HS-27A (cell line): ENCODE measurements at regions not wholly inside any gene's neighbourhood (a gene's known extent, or its start where the extent isn't known, plus 50 kb on each side); places are given as distances from the start of the nearest gene placed in this dataset.
"Not testable (repeated sequence)": the region's sequence is repeated elsewhere in the genome, so short reads cannot be mapped to it uniquely, and the experiment has no call there.

ENCODE experiments used
- DNase-seq: peaks from one replicate; pipeline ENCODE4 v3.0.0-alpha.2; 2012; ENCODE audit warnings: low read depth, missing footprints

GRCh38 chrX:122218666-122219065 lies 965.4 kb upstream of the GRIA3 start:
- no peak for DNase-seq

GRCh38 chrX:122219226-122219625 lies 964.9 kb upstream of the GRIA3 start:
- no peak for DNase-seq

GRCh38 chrX:122219735-122220134 lies 964.3 kb upstream of the GRIA3 start:
- DNase-seq = no peak

GRCh38 chrX:122220644-122221373 lies 963.3 kb upstream of the GRIA3 start:
- DNase-seq = no peak

GRCh38 chrX:122221810-122222209 lies 962.3 kb upstream of the GRIA3 start:
- not testable (repeated sequence) for DNase-seq

DNA sequence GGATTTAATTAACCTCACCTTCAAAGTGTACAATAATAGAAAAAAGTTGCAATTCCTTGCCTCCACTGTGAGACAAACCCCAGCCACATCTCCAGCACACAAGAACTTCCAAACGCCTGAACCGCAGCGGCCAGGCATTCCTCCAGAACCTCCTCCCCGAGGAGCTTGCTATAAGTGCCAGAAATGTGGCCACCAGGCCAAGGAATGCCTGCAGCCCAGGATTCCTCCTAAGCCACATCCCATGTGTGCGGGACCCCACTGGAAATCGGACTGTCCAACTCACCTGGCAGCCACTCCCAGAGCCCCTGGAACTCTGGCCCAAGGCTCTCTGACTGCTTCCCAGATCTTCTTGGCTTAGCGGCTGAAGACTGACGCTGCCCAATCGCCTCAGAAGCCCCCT lies 959.9 kb upstream of the GRIA3 start:
- not testable (repeated sequence) for DNase-seq

DNA sequence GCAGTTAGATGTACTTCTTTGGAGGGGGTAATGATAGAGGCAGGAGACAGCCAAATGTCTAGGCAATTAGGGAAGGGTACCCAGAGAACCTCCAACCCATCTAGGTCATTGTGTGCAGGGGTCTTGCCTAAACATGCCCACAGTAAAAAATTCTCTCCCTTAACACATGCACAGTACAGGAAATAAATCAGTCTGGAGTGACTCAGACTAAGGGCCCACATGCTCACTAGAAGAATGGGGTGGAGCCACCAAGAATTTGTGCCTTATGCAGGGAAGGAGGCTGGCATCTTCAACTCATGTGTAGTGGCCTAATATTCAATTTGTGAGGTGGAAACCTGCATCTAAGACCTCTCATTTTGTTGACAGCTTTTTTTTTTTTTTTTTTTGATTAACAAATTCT lies 945.3 kb upstream of the GRIA3 start:
- DNase-seq = no peak

DNA sequence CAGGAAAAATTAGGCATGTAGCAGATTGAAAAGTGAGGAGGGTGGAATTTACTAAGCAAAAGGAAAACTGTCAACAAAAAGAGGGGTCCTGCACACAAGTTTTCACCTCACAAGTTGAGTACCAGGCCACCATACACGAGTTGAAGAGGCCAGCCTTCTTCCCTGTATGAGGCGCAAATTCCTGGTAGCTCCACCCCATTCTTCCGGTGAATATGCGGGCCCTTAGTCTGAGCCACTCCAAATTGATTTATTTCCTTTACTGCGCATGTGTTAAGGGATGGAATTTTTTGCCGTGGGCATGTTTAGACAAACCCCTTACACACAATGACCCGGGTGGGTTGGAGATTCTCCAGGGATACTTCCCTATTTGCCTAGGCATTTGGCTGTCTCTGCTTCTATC lies 942.1 kb upstream of the GRIA3 start:
- no peak for DNase-seq

GRCh38 chrX:122244080-122244479 lies 940.0 kb upstream of the GRIA3 start:
- no peak for DNase-seq

DNA sequence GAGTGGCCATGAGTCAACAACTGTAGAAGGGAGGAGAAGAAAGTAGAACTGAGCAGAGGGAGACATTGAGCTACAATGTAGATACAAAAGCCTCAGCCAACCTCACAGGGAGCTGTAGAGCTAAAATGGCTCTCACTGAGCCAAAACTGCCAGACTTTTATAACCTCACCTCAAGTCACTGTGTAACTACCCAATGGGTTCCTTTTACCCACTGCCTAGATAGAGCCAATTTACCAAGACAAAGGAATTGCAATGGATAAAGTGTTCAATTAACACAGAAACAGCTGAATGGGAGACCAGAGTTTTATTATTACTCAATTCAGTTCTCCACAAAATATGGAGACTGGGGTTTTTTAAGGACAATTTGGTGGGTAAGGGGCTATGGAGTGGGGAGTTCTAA lies 938.9 kb upstream of the GRIA3 start:
- no peak for DNase-seq

GRCh38 chrX:122245943-122246342 lies 938.1 kb upstream of the GRIA3 start:
- DNase-seq = no peak

DNA sequence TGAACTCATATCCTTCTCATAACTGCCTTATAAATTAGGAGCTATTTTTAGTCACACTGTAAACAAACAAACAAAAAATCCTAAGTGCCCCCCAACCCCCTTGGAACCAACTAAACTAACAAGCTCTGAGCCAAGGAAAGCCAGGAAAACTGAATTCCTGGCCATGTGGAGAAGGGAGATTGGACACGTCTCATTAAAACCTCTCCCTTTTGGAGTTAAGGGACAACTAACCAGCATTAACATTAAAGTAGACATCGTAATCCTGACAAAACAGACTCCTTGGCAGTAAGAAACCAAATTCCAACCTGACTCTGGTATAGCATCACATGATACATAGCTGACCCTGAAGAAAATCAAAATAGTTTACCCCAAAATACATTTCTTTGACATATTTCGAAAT lies 937.1 kb upstream of the GRIA3 start:
- DNase-seq = no peak

DNA sequence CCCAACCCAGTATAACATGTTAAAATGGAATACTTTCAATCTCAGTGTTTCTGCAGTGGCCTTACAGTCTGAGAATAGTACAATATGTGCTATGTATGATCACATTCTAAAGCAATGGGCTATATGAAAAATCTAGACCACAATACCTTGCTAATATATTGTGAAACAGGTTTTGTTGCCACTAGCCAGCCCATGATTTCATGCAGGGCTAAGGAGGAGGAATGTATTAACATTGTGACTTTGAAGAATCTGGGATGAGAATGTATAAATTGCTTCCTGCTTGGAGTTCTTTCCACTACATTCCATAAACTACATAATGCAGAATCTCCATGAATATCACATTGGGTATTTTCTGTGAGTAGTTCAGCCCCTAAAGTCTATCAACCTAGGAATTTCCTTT lies 935.4 kb upstream of the GRIA3 start:
- no peak for DNase-seq

DNA sequence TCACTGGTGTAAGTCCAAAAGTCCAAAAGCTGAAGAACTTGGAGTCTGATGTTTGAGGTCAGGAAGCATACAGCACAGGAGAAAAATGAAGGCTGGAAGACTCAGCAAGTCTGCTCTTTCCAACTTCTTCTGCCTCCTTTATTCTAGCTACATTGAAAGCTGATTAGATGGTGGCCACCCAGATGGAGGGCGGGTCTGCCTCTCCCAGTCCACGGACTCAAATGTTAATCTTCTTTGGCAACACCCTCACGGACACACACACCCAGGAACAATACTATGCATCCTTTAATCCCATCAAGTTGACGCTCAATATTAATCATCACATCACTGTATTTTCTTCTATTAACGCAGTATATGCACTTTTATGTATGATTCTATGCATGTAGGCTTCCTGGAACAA lies 931.6 kb upstream of the GRIA3 start:
- no peak for DNase-seq

GRCh38 chrX:122268353-122268752 lies 915.7 kb upstream of the GRIA3 start:
- DNase-seq = no peak

- no peak for DNase-seq
Observed at GRCh38 chrX:122269243-122269781, 914.8 kb upstream of the GRIA3 start.

- no peak for DNase-seq
Observed at GRCh38 chrX:122270809-122271494, 913.1 kb upstream of the GRIA3 start.

DNA sequence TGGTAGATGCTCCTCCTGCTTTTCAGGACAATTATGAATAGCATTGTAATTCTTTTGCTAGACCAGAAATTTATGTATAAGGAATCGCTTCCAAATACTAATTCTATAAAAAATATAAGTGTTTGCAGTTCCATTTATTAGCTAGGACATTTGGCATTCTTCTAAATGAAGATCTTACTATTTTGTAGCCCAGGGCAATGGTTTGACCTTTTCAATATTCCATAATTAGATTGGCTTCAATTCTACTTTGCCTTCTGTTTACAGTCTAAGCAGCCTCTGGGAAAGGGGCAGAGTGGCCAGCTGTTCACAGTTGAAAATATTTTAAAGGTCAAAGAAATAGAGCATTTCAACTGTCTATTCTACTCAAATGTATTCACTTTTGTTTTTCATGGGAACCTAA lies 912.1 kb upstream of the GRIA3 start:
- no peak for DNase-seq

- no peak for DNase-seq
Observed at GRCh38 chrX:122279746-122280145, 904.3 kb upstream of the GRIA3 start.

DNA sequence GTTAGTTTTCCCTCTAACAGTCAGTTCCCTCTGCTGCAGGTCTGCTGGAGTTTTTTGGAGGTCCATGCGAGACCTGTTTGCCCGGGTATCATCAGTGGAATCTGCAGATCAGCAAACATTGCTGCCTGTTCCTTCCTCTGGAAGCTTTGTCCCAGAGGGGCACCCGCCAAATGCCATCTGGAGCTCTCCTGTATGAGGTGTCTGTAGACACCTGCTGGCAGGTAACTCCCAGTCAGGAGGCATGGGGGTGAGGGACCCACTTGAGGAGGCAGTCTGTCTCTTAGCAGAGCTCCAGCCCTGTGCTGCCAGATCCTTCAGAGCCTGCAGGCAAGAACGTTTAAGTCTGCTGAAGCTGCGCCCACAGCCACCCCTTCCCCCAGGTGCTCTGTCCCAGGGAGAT lies 884.3 kb upstream of the GRIA3 start:
- not testable (repeated sequence) for DNase-seq

- DNase-seq = no peak
Observed at GRCh38 chrX:122301491-122301890, 882.6 kb upstream of the GRIA3 start.

- no peak for DNase-seq
Observed at GRCh38 chrX:122303761-122304160, 880.3 kb upstream of the GRIA3 start.

DNA sequence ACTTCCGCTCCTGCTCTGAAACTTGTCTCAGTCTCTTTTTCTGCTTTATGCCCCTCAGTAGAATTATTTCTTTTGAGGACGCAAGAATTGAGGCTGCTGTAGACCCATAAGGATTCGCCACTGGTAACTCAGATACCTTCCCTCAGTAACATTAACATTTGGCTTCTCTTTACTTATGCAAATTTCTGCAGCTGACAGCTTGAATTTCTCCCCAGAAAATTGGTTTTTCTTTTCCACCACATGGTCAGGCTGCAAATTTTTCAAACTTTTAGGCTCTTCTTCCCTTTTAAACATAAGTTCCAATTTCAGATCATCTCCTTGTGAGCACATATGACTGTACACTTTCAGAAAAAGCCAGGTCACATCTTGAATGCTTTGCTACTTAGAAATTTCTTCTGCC lies 839.3 kb upstream of the GRIA3 start:
- no peak for DNase-seq
